Stimulated activated CD4-positive, alpha-beta T cell treated with anti-CD3 and anti-CD28 coated beads, Interleukin-15, amount 100 ng/mL, for 24 hours (primary cell): ENCODE measurements at regions not wholly inside any gene's neighbourhood (a gene's known extent, or its start where the extent isn't known, plus 50 kb on each side); places are given as distances from the start of the nearest gene placed in this dataset.

ENCODE experiments used
- DNase-seq: peaks from one replicate; pipeline ENCODE4 v3.0.0-alpha.2; 2020

GRCh38 chr2:15796167-15796942, 144.0 kb upstream of the MYCN start:
- no peak for DNase-seq

GRCh38 chr2:15797231-15797938, 143.0 kb upstream of the MYCN start:
- no peak for DNase-seq

- no peak for DNase-seq
Observed at GRCh38 chr2:15797939-15798281, 142.4 kb upstream of the MYCN start.

- no peak for DNase-seq
Observed at GRCh38 chr2:15798701-15799431, 141.5 kb upstream of the MYCN start.

- DNase-seq = no peak
Observed at GRCh38 chr2:15799432-15799827, 140.9 kb upstream of the MYCN start.

- DNase-seq = no peak
Observed at GRCh38 chr2:15800495-15801329, 139.6 kb upstream of the MYCN start.

GRCh38 chr2:15801439-15801838, 138.9 kb upstream of the MYCN start:
- DNase-seq = no peak

- no peak for DNase-seq
Observed at GRCh38 chr2:15801904-15802303, 138.4 kb upstream of the MYCN start.

- DNase-seq = no peak
Observed at GRCh38 chr2:15802657-15803542, 137.4 kb upstream of the MYCN start.

- DNase-seq = no peak
Observed at GRCh38 chr2:15803543-15804245, 136.7 kb upstream of the MYCN start.

- DNase-seq = no peak
Observed at GRCh38 chr2:15804246-15804619, 136.1 kb upstream of the MYCN start.

GRCh38 chr2:15804691-15805090, 135.7 kb upstream of the MYCN start:
- no peak for DNase-seq

GRCh38 chr2:15805206-15805605, 135.1 kb upstream of the MYCN start:
- DNase-seq = no peak

GRCh38 chr2:15805772-15806171, 134.6 kb upstream of the MYCN start:
- DNase-seq = no peak

GRCh38 chr2:15806801-15807417, 133.4 kb upstream of the MYCN start:
- no peak for DNase-seq

- no peak for DNase-seq
Observed at GRCh38 chr2:15807418-15808203, 132.7 kb upstream of the MYCN start.

GRCh38 chr2:15808204-15808910, 132.0 kb upstream of the MYCN start:
- no peak for DNase-seq

- DNase-seq = no peak
Observed at GRCh38 chr2:15808944-15809343, 131.4 kb upstream of the MYCN start.

GRCh38 chr2:15809404-15809803, 130.9 kb upstream of the MYCN start:
- DNase-seq = no peak
